HEK293T (cell line): ENCODE measurements at regions not wholly inside any gene's neighbourhood (a gene's known extent, or its start where the extent isn't known, plus 50 kb on each side); places are given as distances from the start of the nearest gene placed in this dataset.

Source experiments
- CTCF ChIA-PET: fragments of 350-600 bp; formaldehyde crosslinking; extraction: SDS; loops from one replicate; lab custom pipeline; 2021; ENCODE audit warnings: antibody characterized with exemption, inconsistent platforms; lab: Yijun Ruan, JAX
- POLR2A ChIA-PET: fragments of 350-600 bp; formaldehyde crosslinking; extraction: SDS; loops from one replicate; lab custom pipeline; 2020; ENCODE audit warnings: antibody characterized with exemption, inconsistent platforms; lab: Yijun Ruan, JAX
- DNase-seq: peaks from one replicate; pipeline ENCODE4 v3.0.0; 2012; ENCODE audit warnings: mixed read lengths; ENCODE audit errors: extremely low spot score
- ARNT ChIP-seq: fragments of 450-650 bp; IDR thresholded peaks from 2 replicates; pipeline ENCODE4 v1.6.1; 2017; ENCODE audit warnings: mild to moderate bottlenecking
- BHLHE40 ChIP-seq: fragments of 450-650 bp; IDR thresholded peaks from 2 replicates; pipeline ENCODE4 v1.6.1; 2016; ENCODE audit warnings: mild to moderate bottlenecking, moderate library complexity, borderline replicate concordance
- CTBP1 ChIP-seq: fragments of 450-650 bp; IDR thresholded peaks from 2 replicates; pipeline ENCODE4 v1.6.1; 2016; ENCODE audit warnings: borderline replicate concordance
- ELF4 ChIP-seq: fragments of 450-650 bp; IDR thresholded peaks from 2 replicates; pipeline ENCODE4 v1.6.1; 2017; ENCODE audit warnings: antibody characterized with exemption
- FOXA1 ChIP-seq: fragments of 450-650 bp; IDR thresholded peaks from 2 replicates; pipeline ENCODE4 v1.6.1; 2016; ENCODE audit warnings: mild to moderate bottlenecking
- FOXK2 ChIP-seq: fragments of 450-650 bp; IDR thresholded peaks from 2 replicates; pipeline ENCODE4 v1.6.1; 2016; ENCODE audit warnings: mild to moderate bottlenecking
- FOXM1 ChIP-seq: fragments of 450-650 bp; IDR thresholded peaks from 2 replicates; pipeline ENCODE4 v1.6.1; 2017; ENCODE audit warnings: mild to moderate bottlenecking, borderline replicate concordance
- HDGF ChIP-seq: fragments of 450-650 bp; IDR thresholded peaks from 2 replicates; pipeline ENCODE4 v1.6.1; 2017; ENCODE audit warnings: antibody characterized with exemption, borderline replicate concordance
- L3MBTL2 ChIP-seq: fragments of 450-650 bp; conservative IDR thresholded peaks from 2 replicates; pipeline ENCODE4 v1.6.1; 2016; ENCODE audit warnings: mild to moderate bottlenecking
- LEF1 ChIP-seq: fragments of 450-650 bp; IDR thresholded peaks from 2 replicates; pipeline ENCODE4 v1.6.1; 2017; ENCODE audit warnings: mild to moderate bottlenecking, borderline replicate concordance
- NFRKB ChIP-seq: fragments of 450-650 bp; IDR thresholded peaks from 2 replicates; pipeline ENCODE4 v1.6.1; 2016; ENCODE audit warnings: mild to moderate bottlenecking, moderate library complexity
- PKNOX1 ChIP-seq: fragments of 450-650 bp; IDR thresholded peaks from 2 replicates; pipeline ENCODE4 v1.6.1; 2016
- SP1 ChIP-seq: fragments of 450-650 bp; IDR thresholded peaks from 2 replicates; pipeline ENCODE4 v1.6.1; 2017
- SUZ12 ChIP-seq: fragments of 450-650 bp; IDR thresholded peaks from 2 replicates; pipeline ENCODE4 v1.6.1; 2016; ENCODE audit warnings: mild to moderate bottlenecking
- TARDBP ChIP-seq: fragments of 450-650 bp; IDR thresholded peaks from 2 replicates; pipeline ENCODE4 v1.6.1; 2016
- ZNF384 ChIP-seq: fragments of 450-650 bp; IDR thresholded peaks from 2 replicates; pipeline ENCODE4 v1.6.1; 2016

GRCh38 chr18:24584205-24584604 lies 123.8 kb downstream of the HRH4 start:
- no peak for DNase-seq
- ChIA-PET POLR2A (interaction anchor here (0.5 kb wide), 1 partner anchor 132 kb away, joined by 3 read pairs; no protein-coding TSS in a partner anchor), CTCF (no interaction called here)
- TF ChIP-seq HDGF (no peak), TARDBP (no peak), FOXM1 (no peak), FOXA1 (no peak), LEF1 (no peak), PKNOX1 (no peak), ELF4 (no peak), BHLHE40 (no peak), NFRKB (no peak), SUZ12 (no peak), ZNF384 (no peak), L3MBTL2 (no peak), ARNT (no peak), SP1 (no peak), FOXK2 (no peak), CTBP1 (no peak)

- CTCF ChIA-PET = no interaction called here
Measured at GRCh38 chr18:24584813-24585212, 124.4 kb downstream of the HRH4 start.

GRCh38 chr18:24585996-24586566 lies 125.6 kb downstream of the HRH4 start:
- TF ChIP-seq CTBP1 (no peak), FOXA1 (no peak), BHLHE40 (no peak), SUZ12 (no peak), NFRKB (no peak), ARNT (no peak), ELF4 (no peak), ZNF384 (no peak), FOXK2 (no peak), PKNOX1 (no peak), LEF1 (no peak), SP1 (no peak), FOXM1 (no peak)
- CTCF ChIA-PET = interaction anchor here (0.7 kb wide), 1 partner anchor 99 kb away, joined by 3 read pairs; no protein-coding TSS in a partner anchor
- POLR2A ChIA-PET = interaction anchor here (0.6 kb wide), 1 partner anchor 400 kb away, joined by 3 read pairs; no protein-coding TSS in a partner anchor
- no peak for DNase-seq

More at GRCh38 chr18:24584813-24585212, 124.4 kb downstream of the HRH4 start:
- TF ChIP-seq TARDBP = no peak
- TF ChIP-seq LEF1 = no peak
- TF ChIP-seq HDGF = no peak
- TF ChIP-seq ARNT = no peak
- no peak for TF ChIP-seq ELF4
- no peak for TF ChIP-seq SUZ12
- no peak for TF ChIP-seq L3MBTL2
- no peak for TF ChIP-seq PKNOX1
- TF ChIP-seq FOXA1 = no peak
- no peak for TF ChIP-seq CTBP1
- no peak for TF ChIP-seq FOXK2
- no peak for TF ChIP-seq SP1
- TF ChIP-seq BHLHE40 = no peak
- TF ChIP-seq FOXM1 = no peak
- no peak for TF ChIP-seq NFRKB
- TF ChIP-seq ZNF384 = no peak
- DNase-seq = no peak
- POLR2A ChIA-PET = no interaction called here

- POLR2A ChIA-PET = interaction anchor here (0.6 kb wide), 1 partner anchor 399 kb away, joined by 3 read pairs; no protein-coding TSS in a partner anchor
- no peak for TF ChIP-seq HDGF
- no peak for TF ChIP-seq CTBP1
- no peak for TF ChIP-seq FOXK2
- no peak for TF ChIP-seq L3MBTL2
- TF ChIP-seq ZNF384 = no peak
- no peak for TF ChIP-seq SUZ12
- TF ChIP-seq FOXA1 = no peak
- no peak for TF ChIP-seq NFRKB
- TF ChIP-seq TARDBP = no peak
- no peak for TF ChIP-seq SP1
- DNase-seq = no peak
- CTCF ChIA-PET = interaction anchor here (0.7 kb wide), 1 partner anchor 99 kb away, joined by 3 read pairs; no protein-coding TSS in a partner anchor
Measured at GRCh38 chr18:24586662-24587360, 126.4 kb downstream of the HRH4 start.

GRCh38 chr18:24588440-24588839 lies 128.0 kb downstream of the HRH4 start:
- ChIA-PET CTCF (interaction anchor here (1.0 kb wide), 1 partner anchor 138 kb away, joined by 3 read pairs; no protein-coding TSS in a partner anchor), POLR2A (no interaction called here)
- no peak for DNase-seq
- TF ChIP-seq LEF1 = no peak
- TF ChIP-seq NFRKB = no peak
- TF ChIP-seq TARDBP = no peak
- TF ChIP-seq CTBP1 = no peak
- TF ChIP-seq FOXM1 = no peak
- TF ChIP-seq SUZ12 = no peak
- no peak for TF ChIP-seq BHLHE40
- TF ChIP-seq HDGF = no peak
- TF ChIP-seq SP1 = no peak
- no peak for TF ChIP-seq ELF4
- no peak for TF ChIP-seq PKNOX1
- no peak for TF ChIP-seq FOXA1
- TF ChIP-seq ARNT = no peak
- no peak for TF ChIP-seq L3MBTL2
- TF ChIP-seq ZNF384 = no peak
- TF ChIP-seq FOXK2 = no peak
